C1 segment of cervical spinal cord (tissue), 14 donors: ENCODE measurements at regions not wholly inside any gene's neighbourhood (a gene's known extent, or its start where the extent isn't known, plus 50 kb on each side); places are given as distances from the start of the nearest gene placed in this dataset.

Experiments
- DNase-seq, 14 donors: peaks; one replicate each; lab custom pipeline; 2025; lab: John Stamatoyannopoulos, UW

- no peak for DNase-seq
These were observed 231.7 kb upstream of the AJAP1 start for GRCh38 chr1:4422504-4423289.

GRCh38 chr1:4424254-4424653, 230.2 kb upstream of the AJAP1 start:
- no peak for DNase-seq

- no peak for DNase-seq
These were observed 229.6 kb upstream of the AJAP1 start for GRCh38 chr1:4424766-4425165.

- DNase-seq, result no peak
These were observed 228.5 kb upstream of the AJAP1 start for GRCh38 chr1:4425892-4426291.

- no peak for DNase-seq
These were observed 225.7 kb upstream of the AJAP1 start for GRCh38 chr1:4428711-4429110.

- peak in 1 of 14 donors; percentile 1 for DNase-seq
These were observed 223.7 kb upstream of the AJAP1 start for GRCh38 chr1:4430406-4431365.

GRCh38 chr1:4431491-4431890, 222.9 kb upstream of the AJAP1 start:
- no peak for DNase-seq

GRCh38 chr1:4433075-4433474, 221.3 kb upstream of the AJAP1 start:
- no peak for DNase-seq

GRCh38 chr1:4444086-4444485, 210.3 kb upstream of the AJAP1 start:
- DNase-seq, result no peak

- peak in 1 of 14 donors; percentile 5 for DNase-seq
These were observed 206.5 kb upstream of the AJAP1 start for GRCh38 chr1:4447778-4448420.

GRCh38 chr1:4449972-4450371, 204.4 kb upstream of the AJAP1 start:
- no peak for DNase-seq

- DNase-seq, result no peak
These were observed 201.7 kb upstream of the AJAP1 start for GRCh38 chr1:4452701-4453100.

GRCh38 chr1:4460052-4460451, 194.4 kb upstream of the AJAP1 start:
- no peak for DNase-seq

- DNase-seq, result no peak
These were observed 193.8 kb upstream of the AJAP1 start for GRCh38 chr1:4460651-4461050.

- no peak for DNase-seq
These were observed 192.6 kb upstream of the AJAP1 start for GRCh38 chr1:4461726-4462290.

GRCh38 chr1:4462831-4463484, 191.5 kb upstream of the AJAP1 start:
- no peak for DNase-seq

- DNase-seq, result no peak
These were observed 190.8 kb upstream of the AJAP1 start for GRCh38 chr1:4463631-4464030.

GRCh38 chr1:4464478-4464877, 189.9 kb upstream of the AJAP1 start:
- no peak for DNase-seq

GRCh38 chr1:4467241-4467640, 187.2 kb upstream of the AJAP1 start:
- DNase-seq, result no peak

GRCh38 chr1:4468386-4468785, 186.0 kb upstream of the AJAP1 start:
- no peak for DNase-seq

GRCh38 chr1:4468804-4469514, 185.4 kb upstream of the AJAP1 start:
- DNase-seq, result no peak
